Astrocyte (in vitro differentiated cells and primary cell): ENCODE measurements at regions not wholly inside any gene's neighbourhood (a gene's known extent, or its start where the extent isn't known, plus 50 kb on each side); places are given as distances from the start of the nearest gene placed in this dataset.

Source experiments
- DNase-seq: peaks from one replicate; pipeline ENCODE4 v3.0.0-alpha.2; 2010; ENCODE audit warnings: low read depth
- FAIRE-seq: peaks from 2 replicates; lab custom pipeline; 2011; peaks lifted over from hg19 to GRCh38; lab: Jason Lieb, UNC
- H2AFZ ChIP-seq: 2 replicates; pipeline ENCODE4 v1.6.0; 2012; ENCODE audit warnings: low read depth, low read length, inconsistent platforms
- H3K27ac ChIP-seq: 2 replicates; pipeline ENCODE4 v1.5.1; 2011; ENCODE audit warnings: low read depth, low read length, inconsistent platforms
- H3K27me3 ChIP-seq: 2 replicates; pipeline ENCODE4 v1.6.0; 2011; ENCODE audit warnings: low read length, inconsistent platforms; ENCODE audit not compliant: insufficient read depth
- H3K36me3 ChIP-seq: 2 replicates; pipeline ENCODE4 v1.5.1; 2011; ENCODE audit warnings: low read length, inconsistent platforms; ENCODE audit not compliant: insufficient read depth
- H3K4me1 ChIP-seq: 2 replicates; pipeline ENCODE4 v1.5.1; 2011; ENCODE audit warnings: low read length, inconsistent platforms; ENCODE audit not compliant: insufficient read depth
- H3K4me2 ChIP-seq: 2 replicates; pipeline ENCODE4 v1.6.0; 2012; ENCODE audit warnings: low read length, inconsistent platforms
- H3K4me3 ChIP-seq: 2 replicates; pipeline ENCODE4 v1.5.1; 2011; ENCODE audit warnings: low read depth, mild to moderate bottlenecking, low read length, inconsistent platforms; ENCODE audit not compliant: insufficient read depth
- H3K79me2 ChIP-seq: 2 replicates; pipeline ENCODE4 v1.6.0; 2012; ENCODE audit warnings: mild to moderate bottlenecking, low read length, inconsistent platforms; ENCODE audit not compliant: insufficient read depth
- H3K9ac ChIP-seq: 2 replicates; pipeline ENCODE4 v1.6.0; 2012; ENCODE audit warnings: mild to moderate bottlenecking, low read length, inconsistent platforms
- H3K9me3 ChIP-seq: 2 replicates; pipeline ENCODE4 v1.5.1; 2012; ENCODE audit warnings: low read depth, mild to moderate bottlenecking, low read length, inconsistent platforms; ENCODE audit not compliant: insufficient read depth
- H4K20me1 ChIP-seq: 2 replicates; pipeline ENCODE4 v1.6.0; 2012; ENCODE audit warnings: low read length, inconsistent platforms; ENCODE audit not compliant: insufficient read depth
- H3K27ac Mint-ChIP-seq: one replicate; pipeline ENCODE4 v1.8.0; 2021; ENCODE audit warnings: mild to moderate bottlenecking, mixed read lengths; ENCODE audit not compliant: unreplicated experiment
- H3K27me3 Mint-ChIP-seq: one replicate; pipeline ENCODE4 v1.8.0; 2021; ENCODE audit warnings: low read depth, mixed read lengths; ENCODE audit not compliant: unreplicated experiment
- H3K36me3 Mint-ChIP-seq: one replicate; pipeline ENCODE4 v1.8.0; 2021; ENCODE audit warnings: low read depth, mixed read lengths; ENCODE audit not compliant: unreplicated experiment
- H3K4me1 Mint-ChIP-seq: one replicate; pipeline ENCODE4 v1.8.0; 2021; ENCODE audit warnings: low read depth, mixed read lengths; ENCODE audit not compliant: unreplicated experiment
- H3K4me3 Mint-ChIP-seq: one replicate; pipeline ENCODE4 v1.8.0; 2021; ENCODE audit warnings: mild to moderate bottlenecking, moderate library complexity, mixed read lengths; ENCODE audit not compliant: unreplicated experiment
- H3K9me3 Mint-ChIP-seq: one replicate; pipeline ENCODE4 v1.8.0; 2021; ENCODE audit warnings: mild to moderate bottlenecking, mixed read lengths; ENCODE audit not compliant: unreplicated experiment
- CTCF ChIP-seq: IDR thresholded peaks from 2 replicates; pipeline ENCODE4 v1.5.1; 2011; ENCODE audit warnings: low read depth, mild to moderate bottlenecking, inconsistent platforms, low read length, moderate library complexity; ENCODE audit not compliant: insufficient read depth
- EZH2 ChIP-seq: IDR thresholded peaks from 2 replicates; pipeline ENCODE4 v1.6.1; 2012; ENCODE audit warnings: mild to moderate bottlenecking, low read length, inconsistent platforms; ENCODE audit not compliant: insufficient read depth

GRCh38 chr12:20126601-20127000 is 241.7 kb upstream of the PDE3A start:
- no peak for DNase-seq
- Histone ChIP-seq H3K9me3 (no peaks in the 10 kb centered on the region), H2AFZ (no peak overlapping the region), H3K27me3 (no peaks in the 10 kb centered on the region), H3K4me2 (no peak overlapping the region), H4K20me1 (no peaks in the 10 kb centered on the region), H3K36me3 (no peaks in the 10 kb centered on the region), H3K4me1 (no peaks in the 10 kb centered on the region), H3K79me2 (no peaks in the 10 kb centered on the region), H3K4me3 (no peak overlapping the region), H3K27ac (no peak overlapping the region), H3K9ac (no peak overlapping the region)
- Mint-ChIP-seq H3K4me3 (no peak overlapping the region), H3K9me3 (no peaks in the 10 kb centered on the region), H3K27ac (no peak overlapping the region), H3K4me1 (no peaks in the 10 kb centered on the region), H3K36me3 (no peaks in the 10 kb centered on the region), H3K27me3 (no peaks in the 10 kb centered on the region)
- TF ChIP-seq CTCF (no peak), EZH2 (no peak)
- no peak for FAIRE-seq

- Mint-ChIP-seq H3K27ac (no peak overlapping the region), H3K4me3 (no peak overlapping the region), H3K4me1 (no peaks in the 10 kb centered on the region), H3K27me3 (no peaks in the 10 kb centered on the region), H3K36me3 (no peaks in the 10 kb centered on the region), H3K9me3 (no peaks in the 10 kb centered on the region)
- no peak overlapping the region for H3K27ac ChIP-seq
- no peaks in the 10 kb centered on the region for H3K79me2 ChIP-seq
- FAIRE-seq (no peak), DNase-seq (no peak)
- no peak for TF ChIP-seq CTCF
- TF ChIP-seq EZH2: no peak
- no peak overlapping the region for H3K4me3 ChIP-seq
- H3K36me3 ChIP-seq: no peaks in the 10 kb centered on the region
- H3K4me2 ChIP-seq: no peak overlapping the region
- H3K4me1 ChIP-seq: no peaks in the 10 kb centered on the region
- no peaks in the 10 kb centered on the region for H4K20me1 ChIP-seq
- no peaks in the 10 kb centered on the region for H3K9me3 ChIP-seq
- no peaks in the 10 kb centered on the region for H3K27me3 ChIP-seq
- H2AFZ ChIP-seq: no peak overlapping the region
- H3K9ac ChIP-seq: no peak overlapping the region
These were observed 240.9 kb upstream of the PDE3A start for GRCh38 chr12:20127413-20127812.

GRCh38 chr12:20128928-20129327 is 239.4 kb upstream of the PDE3A start:
- Mint-ChIP-seq H3K4me3 (no peak overlapping the region), H3K27ac (no peak overlapping the region), H3K4me1 (no peaks in the 10 kb centered on the region), H3K36me3 (no peaks in the 10 kb centered on the region), H3K9me3 (no peaks in the 10 kb centered on the region), H3K27me3 (no peaks in the 10 kb centered on the region)
- H3K4me1 ChIP-seq: no peaks in the 10 kb centered on the region
- TF ChIP-seq EZH2: no peak
- TF ChIP-seq CTCF: no peak
- H3K4me3 ChIP-seq: no peak overlapping the region
- no peaks in the 10 kb centered on the region for H3K9me3 ChIP-seq
- FAIRE-seq (no peak), DNase-seq (peak; percentile 29)
- no peaks in the 10 kb centered on the region for H4K20me1 ChIP-seq
- H3K27me3 ChIP-seq: no peaks in the 10 kb centered on the region
- H3K9ac ChIP-seq: no peak overlapping the region
- H3K36me3 ChIP-seq: no peaks in the 10 kb centered on the region
- H3K79me2 ChIP-seq: no peaks in the 10 kb centered on the region
- H3K4me2 ChIP-seq: no peak overlapping the region
- H3K27ac ChIP-seq: no peak overlapping the region
- H2AFZ ChIP-seq: no peak overlapping the region
